ENCODE measurements at regions not wholly inside any gene's neighbourhood (a gene's known extent, or its start where the extent isn't known, plus 50 kb on each side); places are given as distances from the start of the nearest gene placed in this dataset.
A peak's percentile ranks its signal among the peaks of the same experiment; 100 is the strongest.

DNA sequence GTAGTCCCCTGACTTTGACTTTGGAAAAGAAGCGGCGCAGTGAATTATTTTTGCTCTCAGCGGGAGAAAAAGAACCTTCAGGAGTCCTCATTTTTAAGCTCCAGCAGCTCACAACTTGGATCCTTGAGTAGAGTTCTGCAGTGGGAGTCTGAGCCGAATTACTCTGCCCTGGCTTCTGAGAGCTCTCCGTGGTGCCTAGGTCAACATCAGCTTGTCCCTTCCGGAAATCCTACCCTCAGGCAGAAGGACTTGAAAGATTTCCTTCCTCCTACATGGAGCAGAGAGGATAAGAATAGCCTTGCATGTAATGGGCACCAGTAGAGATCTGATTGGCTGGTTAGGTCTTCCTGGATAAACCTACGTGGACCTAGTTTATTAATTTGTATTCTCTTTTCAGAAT is 549.7 kb upstream of the TENM3 start:
- Histone ChIP-seq H3K9me3 (no peaks in the 10 kb centered on the region), H3K4me3 (no peak overlapping the region), H3K36me3 (no peaks in the 10 kb centered on the region), H3K27me3 (no peaks in the 10 kb centered on the region)
- DNase-seq, result no peak

DNA sequence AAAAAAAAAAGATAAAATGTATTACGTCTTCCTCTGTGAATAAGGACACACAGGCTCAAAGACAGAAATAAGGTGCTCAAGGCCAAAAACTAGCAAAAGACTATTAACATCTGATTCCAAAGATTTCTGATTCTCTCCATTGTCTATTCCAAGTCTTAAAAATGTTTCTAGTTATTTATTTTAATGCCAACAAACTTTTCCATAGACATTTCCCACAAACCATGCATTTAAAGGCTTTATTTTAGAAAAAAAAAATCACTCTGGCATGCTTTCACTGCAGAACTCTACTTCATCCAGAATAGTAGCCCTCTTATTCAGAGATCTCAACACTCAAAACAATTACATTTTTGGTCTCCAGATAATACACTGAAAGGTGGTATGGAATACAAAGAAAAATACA is 545.0 kb upstream of the TENM3 start:
- DNase-seq, result no peak
- no peak overlapping the region for H3K4me3 ChIP-seq
- no peaks in the 10 kb centered on the region for H3K36me3 ChIP-seq
- no peaks in the 10 kb centered on the region for H3K9me3 ChIP-seq
- no peaks in the 10 kb centered on the region for H3K27me3 ChIP-seq

DNA sequence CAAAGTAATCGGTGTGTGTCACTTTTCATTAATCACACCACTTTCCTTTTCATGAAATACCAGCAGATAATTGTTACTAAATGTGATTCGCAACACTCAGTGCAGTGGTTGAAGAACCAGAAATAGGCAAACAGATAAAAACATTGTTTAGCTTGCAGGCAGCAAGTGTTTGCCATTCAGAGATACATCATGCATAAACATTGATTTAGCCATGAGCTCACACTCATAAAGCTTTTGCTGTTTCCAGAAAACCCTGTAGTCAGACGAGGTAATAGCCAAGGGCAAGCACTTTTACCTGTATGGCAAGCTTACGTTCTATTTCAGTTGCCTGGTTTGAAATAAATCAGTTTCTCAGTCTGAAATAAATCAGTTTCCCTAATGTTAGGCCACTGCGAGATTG is 542.0 kb upstream of the TENM3 start:
- Histone ChIP-seq H3K9me3 (no peaks in the 10 kb centered on the region), H3K36me3 (no peaks in the 10 kb centered on the region), H3K4me3 (no peak overlapping the region), H3K27me3 (no peaks in the 10 kb centered on the region)
- DNase-seq, result no peak

DNA sequence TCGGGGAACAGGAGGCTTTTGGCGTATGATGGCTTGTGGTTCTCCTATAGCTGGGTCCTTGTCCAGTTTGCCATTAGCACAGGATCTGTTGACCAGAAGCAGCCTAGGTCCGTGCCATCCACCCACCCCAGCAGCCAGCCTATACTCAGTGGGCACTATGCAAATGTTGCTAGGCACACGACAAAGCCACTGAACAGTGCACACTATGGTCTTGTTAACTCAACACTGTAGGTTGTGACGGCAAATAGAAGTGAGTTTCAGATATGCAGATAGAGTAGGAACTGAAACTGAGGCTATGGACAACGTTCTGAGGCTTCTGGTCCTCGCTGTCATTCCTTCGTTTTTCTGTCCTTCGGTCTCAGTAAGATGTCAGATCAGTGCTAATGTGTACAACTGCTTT is 541.3 kb upstream of the TENM3 start:
- H3K27me3 ChIP-seq, result no peaks in the 10 kb centered on the region

DNA sequence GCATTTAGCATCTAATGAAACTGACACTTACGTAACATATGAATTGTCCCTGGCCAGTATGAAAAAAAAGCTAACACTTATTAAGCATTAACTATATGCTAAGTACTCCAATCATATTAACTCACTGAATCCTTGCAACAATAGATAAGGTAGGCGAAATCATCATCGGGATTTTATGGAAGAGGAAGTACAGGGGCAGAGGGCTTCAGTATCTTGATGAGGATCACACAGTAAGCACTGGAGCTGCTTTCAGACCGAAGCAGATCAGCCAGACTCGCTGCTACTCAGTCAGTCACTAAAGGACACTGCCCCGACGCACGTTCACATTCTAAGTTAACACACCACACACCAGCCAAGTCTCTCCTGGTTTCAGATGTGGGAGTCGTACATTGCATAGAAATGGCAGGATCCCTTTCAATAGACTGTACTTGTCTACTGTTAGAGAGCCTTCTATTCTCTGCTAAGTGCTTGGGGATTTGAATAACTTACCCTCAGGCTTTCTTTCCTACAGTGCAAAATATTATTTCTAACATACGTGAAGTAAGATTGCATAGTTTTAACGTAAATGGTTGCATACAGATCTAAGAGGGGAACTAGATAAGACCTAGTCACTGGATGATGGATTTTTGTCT is 540.2 kb upstream of the TENM3 start:
- H3K4me3 ChIP-seq, result no peak overlapping the region
- H3K36me3 ChIP-seq, result no peaks in the 10 kb centered on the region
- DNase-seq, result no peak
- no peaks in the 10 kb centered on the region for H3K9me3 ChIP-seq
- no peaks in the 10 kb centered on the region for H3K27me3 ChIP-seq

More for the DNA sequence above, 541.3 kb upstream of the TENM3 start:
- DNase-seq, result no peak
- H3K9me3 ChIP-seq, result no peaks in the 10 kb centered on the region
- no peak overlapping the region for H3K4me3 ChIP-seq
- H3K36me3 ChIP-seq, result no peaks in the 10 kb centered on the region

DNA sequence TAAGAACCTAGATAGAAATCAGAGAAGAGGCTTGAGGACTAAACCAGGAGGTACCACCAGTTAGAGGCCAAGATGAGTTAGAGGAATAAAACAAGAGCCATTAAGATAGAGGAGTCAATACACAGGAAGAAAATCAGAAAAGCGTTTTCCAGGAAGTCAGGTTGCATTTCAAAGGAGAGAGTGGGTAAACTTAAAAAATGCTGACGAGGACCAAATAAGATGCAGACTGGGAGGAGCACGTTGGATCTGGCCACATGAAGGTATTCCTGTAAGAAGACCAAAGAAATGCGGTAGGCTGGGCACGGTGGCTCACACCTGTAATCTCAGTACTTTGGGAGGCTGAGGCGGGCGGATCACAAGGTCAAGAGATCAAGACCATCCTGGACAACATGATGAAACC is 533.1 kb upstream of the TENM3 start:
- Histone ChIP-seq H3K27me3 (no peaks in the 10 kb centered on the region), H3K4me3 (no peak overlapping the region), H3K36me3 (no peaks in the 10 kb centered on the region), H3K9me3 (no peaks in the 10 kb centered on the region)
- no peak for DNase-seq

DNA sequence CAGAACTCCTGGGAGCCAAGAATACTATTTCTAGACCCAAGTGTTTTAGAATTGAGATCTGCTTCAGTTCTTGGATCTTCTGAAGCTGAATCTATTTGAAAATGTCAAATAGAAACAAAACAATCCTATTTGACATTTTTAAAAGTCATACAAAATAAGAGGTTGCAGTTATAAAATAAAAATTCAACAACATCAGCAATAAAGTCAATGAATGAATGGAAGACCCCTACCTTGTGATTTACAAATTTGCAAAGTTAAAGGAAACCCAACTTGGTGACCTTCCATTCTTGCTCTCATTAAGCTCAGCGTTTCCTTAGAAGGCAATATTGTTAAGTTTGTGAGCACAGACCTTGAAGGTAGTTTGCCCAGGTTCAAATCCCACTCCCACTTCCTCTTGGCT is 531.8 kb upstream of the TENM3 start:
- Histone ChIP-seq H3K27me3 (no peaks in the 10 kb centered on the region), H3K36me3 (no peaks in the 10 kb centered on the region), H3K4me3 (no peak overlapping the region), H3K9me3 (no peaks in the 10 kb centered on the region)
- DNase-seq, result no peak

DNA sequence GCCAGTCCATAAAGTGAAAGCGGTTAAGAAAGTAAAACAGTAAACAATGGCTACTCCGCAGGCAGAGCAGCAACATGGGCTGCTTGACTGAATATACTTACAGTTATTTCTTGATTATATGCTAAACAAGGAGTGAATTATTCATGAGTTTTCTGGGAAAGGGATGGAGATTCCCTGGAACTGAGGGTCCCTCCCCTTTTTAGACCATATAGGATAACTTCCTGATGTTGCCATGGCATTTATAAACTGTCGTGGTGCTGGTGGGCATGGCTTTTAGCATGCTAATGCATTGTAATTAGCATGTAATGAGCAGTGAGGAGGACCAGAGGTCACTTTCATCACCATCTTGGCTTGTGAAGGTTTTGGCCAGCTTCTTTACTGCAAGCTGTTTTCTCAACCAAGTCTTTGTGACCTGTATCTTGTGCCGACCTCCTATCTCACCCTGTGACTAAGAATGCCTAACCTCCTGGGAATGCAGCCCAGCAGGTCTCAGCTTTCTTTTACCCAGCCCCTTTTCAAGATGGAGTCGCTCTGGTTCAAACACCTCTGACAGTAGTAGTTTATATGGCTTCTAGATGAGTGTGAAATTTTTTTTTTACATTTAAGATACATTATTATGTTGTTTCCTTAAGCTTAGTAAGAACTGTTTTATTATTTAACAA is 514.8 kb upstream of the TENM3 start:
- H3K9me3 ChIP-seq, result peaks cover 3% of the 10 kb centered on the region; the same call in 1 of the 2 replicates
- peak; percentile 9 for DNase-seq
- H3K27me3 ChIP-seq, result no peaks in the 10 kb centered on the region
- H3K4me3 ChIP-seq, result no peak overlapping the region
- no peaks in the 10 kb centered on the region for H3K36me3 ChIP-seq

DNA sequence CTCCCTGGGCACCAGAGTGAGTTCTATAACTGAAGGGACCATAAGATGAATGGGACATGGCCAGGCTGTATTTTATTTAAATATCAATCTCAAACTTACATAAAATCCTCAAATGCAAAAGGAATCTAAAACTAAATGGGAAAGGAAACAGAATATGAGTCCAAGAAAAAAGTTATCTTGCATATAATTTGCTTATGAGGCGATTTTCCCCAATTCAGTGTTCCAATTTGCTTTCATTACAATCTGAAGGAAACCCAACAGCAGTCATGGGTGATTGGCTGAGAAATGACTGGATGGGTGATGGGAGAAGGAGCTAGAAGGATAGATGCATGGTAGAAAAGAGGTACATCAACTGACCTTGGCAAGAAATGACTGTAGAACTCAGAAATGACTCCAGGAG is 511.3 kb upstream of the TENM3 start:
- Histone ChIP-seq H3K4me3 (no peak overlapping the region), H3K9me3 (no peaks in the 10 kb centered on the region), H3K27me3 (no peaks in the 10 kb centered on the region), H3K36me3 (no peaks in the 10 kb centered on the region)
- DNase-seq, result no peak

DNA sequence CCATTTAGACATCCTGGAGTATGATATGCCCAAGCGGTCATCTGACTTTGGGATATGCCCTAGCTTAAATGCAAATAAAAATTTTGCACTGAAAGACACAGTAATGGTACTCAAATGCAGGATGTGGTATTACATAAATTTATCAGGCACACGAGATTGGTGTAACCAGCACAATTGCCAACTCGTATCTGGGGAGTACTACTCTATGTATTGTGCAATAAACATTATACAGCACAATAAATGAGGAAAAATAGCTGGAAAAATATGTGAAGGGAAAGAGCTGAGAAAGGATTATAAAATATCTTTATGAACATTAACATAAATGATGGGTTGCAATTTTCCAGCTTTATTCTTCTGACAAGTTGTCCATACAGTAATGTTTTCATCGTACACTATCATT is 505.5 kb upstream of the TENM3 start:
- Histone ChIP-seq H3K36me3 (no peaks in the 10 kb centered on the region), H3K9me3 (no peaks in the 10 kb centered on the region), H3K27me3 (no peaks in the 10 kb centered on the region), H3K4me3 (no peak overlapping the region)
- no peak for DNase-seq

DNA sequence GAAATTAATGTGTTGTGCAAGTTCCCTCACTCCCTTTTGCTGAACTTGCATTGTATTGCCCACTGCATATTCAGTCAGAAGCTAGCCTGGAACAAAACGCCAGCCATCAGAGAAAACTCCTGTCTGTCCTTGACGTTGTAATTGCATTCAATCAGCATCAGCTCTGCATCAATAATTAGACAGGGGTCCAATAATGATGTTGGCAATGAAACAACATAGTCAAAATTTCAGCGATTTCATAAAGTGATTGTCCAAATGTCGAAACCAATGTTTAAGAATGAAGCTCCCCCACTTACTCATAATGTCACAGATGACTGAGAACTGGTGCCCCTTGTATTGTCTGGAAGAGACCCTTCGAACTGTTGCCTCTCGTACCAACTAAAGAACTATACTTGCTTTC is 504.2 kb upstream of the TENM3 start:
- DNase-seq, result no peak
- Histone ChIP-seq H3K27me3 (no peaks in the 10 kb centered on the region), H3K4me3 (no peak overlapping the region), H3K9me3 (no peaks in the 10 kb centered on the region), H3K36me3 (no peaks in the 10 kb centered on the region)

DNA sequence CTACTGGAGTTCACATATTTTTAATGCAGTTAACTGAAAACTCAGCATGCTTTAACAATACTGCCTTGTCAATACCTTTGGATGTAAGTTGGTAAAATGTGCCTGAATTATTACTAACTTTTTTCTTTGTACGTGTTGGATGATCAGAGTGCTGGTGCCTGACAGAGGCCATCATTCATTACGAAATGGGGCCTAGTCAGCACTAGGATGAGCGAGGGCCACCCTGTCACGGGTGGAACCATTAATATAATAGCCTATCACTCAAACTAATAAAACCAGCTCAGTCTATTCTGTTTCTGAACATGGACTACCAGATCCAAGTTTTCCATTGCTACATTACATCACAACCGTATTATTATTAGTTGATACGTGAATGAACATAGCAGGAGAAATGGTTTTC is 501.7 kb upstream of the TENM3 start:
- no peaks in the 10 kb centered on the region for H3K36me3 ChIP-seq
- no peak for DNase-seq
- no peaks in the 10 kb centered on the region for H3K27me3 ChIP-seq
- H3K4me3 ChIP-seq, result no peak overlapping the region
- H3K9me3 ChIP-seq, result no peaks in the 10 kb centered on the region

DNA sequence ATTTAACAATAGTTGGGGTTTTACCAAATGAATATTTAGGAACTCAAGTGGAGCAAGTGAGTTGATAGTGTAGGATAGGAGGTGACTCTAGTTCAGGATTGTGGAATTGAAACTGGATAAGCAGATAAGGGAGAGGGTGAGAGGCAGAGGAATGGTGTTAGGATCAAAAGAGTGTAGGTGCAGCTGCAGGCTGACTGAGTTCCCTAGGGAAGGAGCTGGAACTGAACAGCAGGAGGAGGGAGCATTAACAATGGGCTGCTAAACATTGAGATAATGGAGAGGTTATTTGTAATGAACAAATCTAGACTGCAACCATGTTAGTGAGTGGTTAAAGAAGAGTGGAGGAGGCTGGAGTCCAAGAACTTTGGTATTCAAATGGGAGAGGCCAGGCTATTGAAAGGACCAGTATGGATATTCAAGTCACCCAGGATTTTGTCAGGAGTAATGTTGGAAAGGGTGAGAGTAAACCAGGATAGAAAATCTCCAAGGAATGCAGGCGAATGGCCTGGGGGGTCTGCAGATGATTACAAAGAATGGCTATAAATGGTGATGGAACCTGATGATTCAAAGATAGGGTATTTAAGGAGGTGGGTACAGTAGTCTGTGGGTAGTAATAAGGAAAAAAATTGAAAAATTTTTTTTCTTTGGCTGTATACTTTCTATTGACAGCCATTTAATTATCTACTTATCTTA is 497.1 kb upstream of the TENM3 start:
- DNase-seq, result no peak
- Histone ChIP-seq H3K9me3 (no peaks in the 10 kb centered on the region), H3K27me3 (no peaks in the 10 kb centered on the region), H3K4me3 (no peak overlapping the region), H3K36me3 (no peaks in the 10 kb centered on the region)

DNA sequence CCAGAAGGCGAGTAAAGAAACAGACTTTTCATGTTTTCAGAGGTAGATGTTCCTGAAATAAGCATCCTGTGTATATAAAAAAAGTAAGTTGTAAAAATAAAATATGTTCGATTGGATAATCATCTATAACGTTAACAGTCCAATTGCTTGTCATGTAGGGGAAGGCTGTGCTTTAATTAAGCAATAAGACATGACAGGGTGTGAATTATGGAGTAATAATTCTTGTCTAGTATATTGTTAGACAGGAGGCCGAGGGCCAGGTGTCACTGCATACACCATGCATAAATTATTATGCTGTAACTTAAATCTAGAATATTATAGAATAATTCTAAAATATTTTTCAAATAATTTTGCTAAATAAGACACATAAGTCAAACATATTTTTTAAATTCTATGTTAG is 494.6 kb upstream of the TENM3 start:
- no peak for DNase-seq
- no peaks in the 10 kb centered on the region for H3K36me3 ChIP-seq
- no peak overlapping the region for H3K4me3 ChIP-seq
- H3K27me3 ChIP-seq, result no peaks in the 10 kb centered on the region
- H3K9me3 ChIP-seq, result no peaks in the 10 kb centered on the region

DNA sequence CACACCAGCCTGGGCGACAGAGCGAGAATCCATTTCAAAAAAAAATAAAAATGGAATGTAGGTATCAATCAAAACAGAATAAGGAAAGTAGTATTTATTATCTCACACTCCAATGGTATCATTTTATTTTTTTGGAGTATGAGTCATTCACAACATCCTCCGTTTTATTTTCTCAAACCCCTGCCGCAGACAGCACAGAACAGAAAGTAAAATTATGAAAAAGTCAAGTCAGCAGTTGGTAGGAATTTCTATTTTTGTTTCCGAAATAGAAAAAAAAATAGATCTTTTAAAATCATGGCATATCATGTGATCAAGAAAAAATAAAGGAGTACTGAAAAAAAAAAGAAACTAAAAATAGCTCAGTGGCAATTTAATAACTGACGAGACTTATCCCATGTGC is 490.7 kb upstream of the TENM3 start:
- H3K4me3 ChIP-seq, result no peak overlapping the region
- no peak for DNase-seq
- H3K27me3 ChIP-seq, result no peaks in the 10 kb centered on the region

DNA sequence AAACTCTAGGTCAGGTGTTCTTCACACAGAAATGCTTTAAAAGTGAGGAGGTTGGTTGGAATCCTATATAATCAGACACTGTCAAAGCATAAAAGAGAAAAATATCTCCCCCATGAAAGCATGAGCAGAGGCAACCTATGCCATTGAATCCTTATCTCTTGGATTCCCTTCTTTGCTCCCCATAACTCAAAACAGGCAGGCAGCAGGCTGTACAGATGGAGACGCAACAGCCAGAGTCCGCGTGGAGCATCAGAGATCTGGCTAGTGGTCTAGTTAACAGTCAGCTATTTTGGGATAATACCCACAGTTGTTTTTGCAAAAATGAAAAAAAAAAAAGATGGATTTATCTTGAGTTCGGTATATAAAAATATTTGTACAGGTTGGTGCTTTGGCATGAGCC is 490.0 kb upstream of the TENM3 start:
- H3K4me3 ChIP-seq, result no peak overlapping the region
- H3K27me3 ChIP-seq, result no peaks in the 10 kb centered on the region
- no peak for DNase-seq
- no peaks in the 10 kb centered on the region for H3K9me3 ChIP-seq
- H3K36me3 ChIP-seq, result no peaks in the 10 kb centered on the region

More for the DNA sequence above, 490.7 kb upstream of the TENM3 start:
- H3K36me3 ChIP-seq, result no peaks in the 10 kb centered on the region
- H3K9me3 ChIP-seq, result no peaks in the 10 kb centered on the region

DNA sequence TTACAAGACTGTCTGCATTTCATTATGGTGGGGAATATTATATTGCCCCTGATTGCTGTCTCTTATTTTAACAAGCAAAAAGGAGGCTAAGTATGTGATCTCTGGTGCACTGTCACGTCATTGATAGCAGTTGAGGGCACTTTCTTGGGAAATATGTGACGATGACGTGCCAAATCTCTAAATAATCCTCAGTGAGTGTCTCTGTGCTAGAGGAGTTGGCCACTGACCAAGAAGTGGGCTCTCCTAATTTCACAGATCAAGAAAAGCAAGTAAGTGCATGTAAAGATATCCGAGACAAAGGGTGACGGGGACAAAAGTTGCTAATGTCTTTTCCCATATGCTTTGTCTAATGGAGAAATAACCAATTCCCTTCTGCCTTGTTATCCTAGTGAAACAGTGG is 487.4 kb upstream of the TENM3 start:
- H3K27me3 ChIP-seq, result no peaks in the 10 kb centered on the region
- DNase-seq, result no peak
- H3K4me3 ChIP-seq, result no peak overlapping the region
- no peaks in the 10 kb centered on the region for H3K9me3 ChIP-seq
- no peaks in the 10 kb centered on the region for H3K36me3 ChIP-seq

Measured in MG63 (cell line).